ENCODE measurements at regions not wholly inside any gene's neighbourhood (a gene's known extent, or its start where the extent isn't known, plus 50 kb on each side); places are given as distances from the start of the nearest gene placed in this dataset.

DNA sequence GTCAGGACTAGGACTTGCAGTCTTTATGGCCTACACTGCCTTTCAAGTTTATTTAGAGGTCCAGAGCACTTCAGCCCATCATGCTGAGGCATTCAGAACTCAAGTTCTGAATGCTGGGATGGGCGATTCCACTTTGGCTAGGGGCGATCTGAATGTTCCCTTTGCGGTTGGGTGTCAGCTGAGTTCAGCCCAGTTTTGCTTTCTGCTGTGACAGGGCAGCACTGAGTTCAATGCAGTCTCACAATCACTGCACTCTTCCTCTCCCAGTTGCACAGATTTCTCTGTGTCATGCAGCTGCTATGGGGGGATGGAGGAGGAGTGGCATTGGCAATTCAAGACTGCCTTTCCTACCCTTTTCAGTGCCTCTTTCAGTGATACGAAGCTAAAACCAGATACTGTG is 1232.0 kb upstream of the FAM98A start:
- ChIA-PET POLR2A (ENCODE audit: unreplicated experiment) (no interaction called here), CTCF (no interaction called here)
- Histone ChIP-seq H2AFZ (no peak overlapping the region), H4K20me1 (ENCODE audit: insufficient read depth) (no peaks in the 10 kb centered on the region; the same call in 1 of the 2 replicates), H3F3A (ENCODE audit: insufficient read depth, low read depth) (no peaks in the 10 kb centered on the region), H3K4me1 (replicated peaks; ENCODE audit: insufficient read depth) (no peaks in the 10 kb centered on the region), H3K9me3 (ENCODE audit: insufficient read depth, low read depth) (no peaks in the 10 kb centered on the region), H3K4me2 (no peak overlapping the region), H3K27ac (no peak overlapping the region), H3K36me3 (ENCODE audit: low read depth) (no peaks in the 10 kb centered on the region), H3K9me2 (ENCODE audit: insufficient read depth) (0 out of 2 replicates have a peak, but pooled peaks cover 6% of the 10 kb centered on the region), H3K79me2 (ENCODE audit: low read depth) (no peaks in the 10 kb centered on the region), H3K4me3 (no peak overlapping the region), H3K27me3 (ENCODE audit: insufficient read depth, low read depth) (no peaks in the 10 kb centered on the region)
- DNase-seq: no peak
- no peak for TF ChIP-seq EZH2 (IDR thresholded peaks at IDR 0.05; ENCODE audit: low read depth)
- TF ChIP-seq CTCF (conservative IDR thresholded peaks at IDR 0.05): no peak
- no TSS peak for BruUV-seq (replicated peaks)
- intact Hi-C loops (cut with micrococcal nuclease; ENCODE audit: unreplicated experiment): no loop called here

DNA sequence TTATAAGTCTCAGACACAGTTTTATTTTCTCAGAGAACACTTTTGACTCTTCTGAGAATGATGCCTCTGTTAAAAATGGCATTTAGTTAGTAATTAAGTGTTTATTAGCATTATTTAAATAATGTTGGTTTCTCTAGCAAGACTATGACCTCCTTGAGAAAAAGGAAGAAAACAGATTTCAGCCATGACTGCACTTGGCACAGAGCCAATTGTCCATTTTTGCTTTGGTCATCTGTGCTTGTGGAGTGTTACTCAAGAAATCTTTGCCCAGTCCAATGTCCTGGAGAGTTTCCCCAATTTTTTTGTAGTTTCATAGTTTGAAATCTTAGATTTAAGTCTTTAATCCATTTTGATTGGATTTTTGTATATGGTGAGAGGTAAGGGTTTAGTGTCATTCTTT is 1229.4 kb upstream of the FAM98A start:
- no peak overlapping the region for H3K27ac ChIP-seq
- no peak overlapping the region for H3K4me2 ChIP-seq
- intact Hi-C loops (cut with micrococcal nuclease; ENCODE audit: unreplicated experiment): no loop called here
- H3K9me2 ChIP-seq (ENCODE audit: insufficient read depth): 0 out of 2 replicates have a peak, but pooled peaks cover 6% of the 10 kb centered on the region
- H2AFZ ChIP-seq: no peak overlapping the region
- no peaks in the 10 kb centered on the region for H3K36me3 ChIP-seq (ENCODE audit: low read depth)
- no peak for TF ChIP-seq EZH2 (IDR thresholded peaks at IDR 0.05; ENCODE audit: low read depth)
- TF ChIP-seq CTCF (conservative IDR thresholded peaks at IDR 0.05): no peak
- no TSS peak for BruUV-seq (replicated peaks)
- no peak for DNase-seq
- POLR2A ChIA-PET (ENCODE audit: unreplicated experiment): no interaction called here
- no peaks in the 10 kb centered on the region for H3K79me2 ChIP-seq (ENCODE audit: low read depth)
- no peaks in the 10 kb centered on the region for H3K4me1 ChIP-seq (replicated peaks; ENCODE audit: insufficient read depth)
- no peaks in the 10 kb centered on the region for H3K9me3 ChIP-seq (ENCODE audit: insufficient read depth, low read depth)
- H3K4me3 ChIP-seq: no peak overlapping the region
- no peaks in the 10 kb centered on the region for H3F3A ChIP-seq (ENCODE audit: insufficient read depth, low read depth)
- CTCF ChIA-PET: no interaction called here
- H4K20me1 ChIP-seq (ENCODE audit: insufficient read depth): no peaks in the 10 kb centered on the region; the same call in 1 of the 2 replicates
- H3K27me3 ChIP-seq (ENCODE audit: insufficient read depth, low read depth): no peaks in the 10 kb centered on the region

DNA sequence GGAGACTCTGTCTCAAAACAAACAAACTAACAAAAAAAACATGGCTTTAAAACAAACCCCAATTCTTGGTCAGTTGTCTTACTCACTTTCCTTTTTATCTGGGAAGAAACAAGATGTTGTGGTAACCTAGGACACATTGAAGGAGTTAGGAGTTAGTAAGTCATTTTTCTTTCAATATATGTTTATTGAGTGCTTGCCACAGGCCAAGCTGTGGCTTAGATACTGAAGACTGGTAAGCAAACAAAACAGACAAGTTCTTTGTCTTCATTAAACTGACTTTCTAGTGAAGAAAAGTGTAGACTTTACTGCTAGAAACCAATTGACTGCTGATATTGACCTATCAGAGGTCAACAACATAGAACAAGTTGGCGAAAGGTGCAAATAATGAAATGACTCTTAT is 1228.3 kb upstream of the FAM98A start:
- intact Hi-C loops (cut with micrococcal nuclease; ENCODE audit: unreplicated experiment): no loop called here
- Histone ChIP-seq H3K36me3 (ENCODE audit: low read depth) (no peaks in the 10 kb centered on the region), H3K9me3 (ENCODE audit: insufficient read depth, low read depth) (no peaks in the 10 kb centered on the region), H3K4me2 (no peak overlapping the region), H3K79me2 (ENCODE audit: low read depth) (no peaks in the 10 kb centered on the region), H3K4me3 (no peak overlapping the region), H3K27ac (no peak overlapping the region), H3K27me3 (ENCODE audit: insufficient read depth, low read depth) (no peaks in the 10 kb centered on the region), H2AFZ (no peak overlapping the region), H3K4me1 (replicated peaks; ENCODE audit: insufficient read depth) (no peaks in the 10 kb centered on the region), H3F3A (ENCODE audit: insufficient read depth, low read depth) (no peaks in the 10 kb centered on the region), H3K9me2 (ENCODE audit: insufficient read depth) (0 out of 2 replicates have a peak, but pooled peaks cover 6% of the 10 kb centered on the region), H4K20me1 (ENCODE audit: insufficient read depth) (no peaks in the 10 kb centered on the region; the same call in 1 of the 2 replicates)
- CTCF ChIA-PET: no interaction called here
- no peak for DNase-seq
- TF ChIP-seq CTCF (conservative IDR thresholded peaks at IDR 0.05) (no peak), EZH2 (IDR thresholded peaks at IDR 0.05; ENCODE audit: low read depth) (no peak)
- no TSS peak for BruUV-seq (replicated peaks)
- POLR2A ChIA-PET (ENCODE audit: unreplicated experiment): no interaction called here

Measured in PC-9 (cell line).